Stomach smooth muscle (tissue), 2 donors: ENCODE measurements at regions not wholly inside any gene's neighbourhood (a gene's known extent, or its start where the extent isn't known, plus 50 kb on each side); places are given as distances from the start of the nearest gene placed in this dataset.

Experiments
- H3K27ac ChIP-seq: one replicate; pipeline ENCODE4 v1.7.0; 2013; ENCODE audit warnings: mild to moderate bottlenecking, low read length, inconsistent platforms
- H3K27me3 ChIP-seq, 2 donors: one replicate each; pipeline ENCODE4 v1.7.0; 2013; ENCODE audit warnings: low read length in 2 of 2; ENCODE audit not compliant: insufficient read depth in 2 of 2, control insufficient read depth in 1 of 2
- H3K36me3 ChIP-seq, 2 donors: one replicate each; pipeline ENCODE4 v1.7.0; 2013; ENCODE audit warnings: low read length in 2 of 2; ENCODE audit not compliant: control insufficient read depth in 2 of 2, insufficient read depth in 2 of 2
- H3K4me1 ChIP-seq: one replicate; pipeline ENCODE4 v1.7.0; 2013; ENCODE audit warnings: low read length; ENCODE audit not compliant: control insufficient read depth, insufficient read depth
- H3K4me3 ChIP-seq, 2 donors: one replicate each; pipeline ENCODE4 v1.7.0; 2013; ENCODE audit warnings: low read length in 2 of 2
- H3K9ac ChIP-seq, 2 donors: one replicate each; pipeline ENCODE4 v1.7.0; 2013; ENCODE audit warnings: low read length in 2 of 2, mild to moderate bottlenecking in 1 of 2
- H3K9me3 ChIP-seq, 2 donors: one replicate each; pipeline ENCODE4 v1.7.0; 2013; ENCODE audit warnings: low read length in 2 of 2; ENCODE audit not compliant: control insufficient read depth in 2 of 2
- donor health status: healthy.
- donor health status: Pancreatic carcinoma.

GRCh38 chr3:182725372-182726251 lies 67.7 kb upstream of the ATP11B start:
- H3K9ac ChIP-seq, result no peak overlapping the region
- H3K4me1 ChIP-seq, result no peaks in the 10 kb centered on the region
- H3K27me3 ChIP-seq, result peaks cover 2 to 3% of the 10 kb centered on the region in 2 donors
- no peaks in the 10 kb centered on the region for H3K36me3 ChIP-seq
- no peaks in the 10 kb centered on the region for H3K9me3 ChIP-seq
- no peak overlapping the region for H3K27ac ChIP-seq
- H3K4me3 ChIP-seq, result no peak overlapping the region

DNA sequence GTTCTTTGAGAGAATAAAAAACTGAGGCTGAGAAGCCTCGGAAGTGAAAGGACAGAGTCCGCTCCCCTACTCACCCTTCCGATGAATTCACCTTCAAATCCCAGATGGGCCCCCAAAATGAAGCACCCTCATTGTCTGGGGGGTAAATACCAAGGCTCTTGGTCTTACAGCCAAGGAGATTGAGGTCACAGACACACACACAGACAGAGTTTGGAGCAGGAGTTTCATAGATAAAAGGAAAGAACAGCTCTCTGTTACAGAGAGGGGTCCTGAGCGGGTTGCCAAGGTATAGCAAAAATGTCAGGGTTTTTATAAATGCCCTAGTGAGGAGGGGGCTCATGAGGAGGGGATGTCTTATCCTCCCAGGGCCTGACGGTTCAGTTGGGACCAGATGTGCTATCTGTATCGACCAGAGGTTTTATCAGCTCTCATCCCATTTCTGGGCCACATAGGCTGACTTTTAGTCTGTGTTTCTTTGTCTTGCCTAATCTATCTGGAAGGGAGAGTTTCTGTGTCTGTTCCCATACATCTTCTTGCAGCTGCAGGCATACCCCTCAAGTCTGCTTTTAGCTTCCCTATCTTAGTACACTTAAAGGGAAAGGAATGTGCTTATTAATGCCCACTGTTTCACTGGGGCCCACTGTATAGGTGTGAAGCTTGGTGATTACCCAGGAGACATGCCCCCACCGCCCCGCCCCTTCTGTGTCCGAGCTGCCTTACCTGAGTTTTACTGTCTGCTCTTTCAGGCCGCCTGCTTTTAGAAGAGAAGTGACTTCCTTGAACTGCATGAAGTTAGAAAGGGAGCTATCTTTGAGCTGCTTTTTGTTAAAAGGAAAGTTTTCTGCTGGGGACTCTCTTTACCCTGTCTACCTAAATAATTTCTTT lies 66.8 kb upstream of the ATP11B start:
- H3K36me3 ChIP-seq, result no peaks in the 10 kb centered on the region
- no peak overlapping the region for H3K4me3 ChIP-seq
- H3K27ac ChIP-seq, result no peak overlapping the region
- no peak overlapping the region for H3K9ac ChIP-seq
- no peaks in the 10 kb centered on the region for H3K9me3 ChIP-seq
- H3K27me3 ChIP-seq, result peaks cover 2 to 3% of the 10 kb centered on the region in 2 donors
- no peaks in the 10 kb centered on the region for H3K4me1 ChIP-seq

- no peaks in the 10 kb centered on the region for H3K36me3 ChIP-seq
- H3K4me3 ChIP-seq, result no peak overlapping the region
- no peaks in the 10 kb centered on the region for H3K9me3 ChIP-seq
- no peaks in the 10 kb centered on the region for H3K4me1 ChIP-seq
- H3K9ac ChIP-seq, result no peak overlapping the region
- peaks cover 2 to 3% of the 10 kb centered on the region in 2 donors for H3K27me3 ChIP-seq
- H3K27ac ChIP-seq, result no peak overlapping the region
These were observed 65.1 kb upstream of the ATP11B start for GRCh38 chr3:182728238-182728637.

GRCh38 chr3:182729903-182730674 lies 63.2 kb upstream of the ATP11B start:
- Histone ChIP-seq H3K27ac (no peak overlapping the region), H3K4me3 (no peak overlapping the region), H3K4me1 (no peaks in the 10 kb centered on the region), H3K9ac (no peak overlapping the region), H3K27me3 (peaks cover 2 to 3% of the 10 kb centered on the region in 2 donors), H3K36me3 (no peaks in the 10 kb centered on the region), H3K9me3 (no peaks in the 10 kb centered on the region)

GRCh38 chr3:182730675-182731042 lies 62.6 kb upstream of the ATP11B start:
- Histone ChIP-seq H3K36me3 (no peaks in the 10 kb centered on the region), H3K9me3 (no peaks in the 10 kb centered on the region), H3K27ac (no peak overlapping the region), H3K4me3 (no peak overlapping the region), H3K4me1 (no peaks in the 10 kb centered on the region), H3K27me3 (peaks cover 0 to 2% of the 10 kb centered on the region in 2 donors), H3K9ac (no peak overlapping the region)

DNA sequence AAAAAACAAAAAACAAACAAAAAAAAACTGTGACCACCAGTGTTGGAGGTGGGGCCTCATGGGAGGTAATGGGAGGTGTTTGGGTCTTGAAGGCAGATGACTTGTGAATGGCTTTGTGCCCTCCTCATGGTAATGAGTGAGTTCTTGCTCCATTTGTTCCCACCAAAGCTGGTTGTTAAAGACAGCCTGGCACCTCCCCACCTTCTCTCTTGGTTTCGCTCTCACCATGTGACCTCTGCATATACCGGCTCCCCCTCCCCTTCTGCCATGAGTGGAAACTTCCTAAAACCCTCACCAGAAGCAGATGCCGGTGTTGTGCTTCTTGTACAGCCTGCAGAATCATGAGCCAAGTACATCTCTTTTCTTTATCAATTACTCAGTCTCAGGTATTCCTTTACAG lies 61.5 kb upstream of the ATP11B start:
- no peak overlapping the region for H3K4me3 ChIP-seq
- peaks cover 0 to 2% of the 10 kb centered on the region in 2 donors for H3K27me3 ChIP-seq
- no peaks in the 10 kb centered on the region for H3K36me3 ChIP-seq
- no peaks in the 10 kb centered on the region for H3K4me1 ChIP-seq
- no peaks in the 10 kb centered on the region for H3K9me3 ChIP-seq
- H3K27ac ChIP-seq, result no peak overlapping the region
- no peak overlapping the region for H3K9ac ChIP-seq

DNA sequence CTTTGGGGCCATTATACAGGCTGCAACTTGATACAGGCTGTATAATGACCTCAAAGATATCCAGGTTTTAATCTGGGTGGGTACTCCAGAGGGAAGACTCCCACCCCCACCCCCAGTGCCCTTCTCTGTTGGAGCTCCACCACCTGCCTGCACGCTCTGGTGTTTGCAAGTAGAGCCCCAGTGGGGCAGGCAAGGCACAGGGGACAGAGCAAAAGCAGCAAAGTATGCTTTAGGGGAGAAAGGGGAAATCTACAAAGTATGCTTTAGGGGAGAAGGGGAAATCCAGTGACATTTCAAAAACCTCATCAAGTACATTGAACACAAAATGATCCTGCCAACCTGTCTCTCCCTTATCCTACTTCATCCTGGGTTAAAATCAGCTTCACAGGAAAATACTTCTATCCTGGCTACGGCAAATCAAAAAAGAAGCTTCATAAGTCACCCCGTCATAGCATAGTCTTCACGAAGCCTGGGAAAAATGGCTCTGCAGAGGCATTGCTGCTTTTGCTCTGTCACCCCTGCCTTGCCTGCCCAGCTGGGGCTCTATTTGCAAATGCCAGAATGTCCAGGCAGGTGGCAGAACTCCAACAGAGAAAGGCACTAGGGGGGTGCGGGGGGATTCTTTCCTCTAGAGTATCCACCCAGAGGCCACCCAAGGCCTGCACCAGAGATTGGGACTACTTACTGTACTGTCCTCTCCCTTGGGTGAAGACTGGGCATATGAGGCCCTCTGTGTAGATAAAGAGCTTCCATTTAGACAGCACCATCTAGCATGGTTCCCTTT lies 60.9 kb upstream of the ATP11B start:
- Histone ChIP-seq H3K9ac (no peak overlapping the region), H3K4me3 (no peak overlapping the region), H3K4me1 (no peaks in the 10 kb centered on the region), H3K27ac (no peak overlapping the region), H3K36me3 (no peaks in the 10 kb centered on the region), H3K9me3 (no peaks in the 10 kb centered on the region), H3K27me3 (peaks cover 0 to 2% of the 10 kb centered on the region in 2 donors)

DNA sequence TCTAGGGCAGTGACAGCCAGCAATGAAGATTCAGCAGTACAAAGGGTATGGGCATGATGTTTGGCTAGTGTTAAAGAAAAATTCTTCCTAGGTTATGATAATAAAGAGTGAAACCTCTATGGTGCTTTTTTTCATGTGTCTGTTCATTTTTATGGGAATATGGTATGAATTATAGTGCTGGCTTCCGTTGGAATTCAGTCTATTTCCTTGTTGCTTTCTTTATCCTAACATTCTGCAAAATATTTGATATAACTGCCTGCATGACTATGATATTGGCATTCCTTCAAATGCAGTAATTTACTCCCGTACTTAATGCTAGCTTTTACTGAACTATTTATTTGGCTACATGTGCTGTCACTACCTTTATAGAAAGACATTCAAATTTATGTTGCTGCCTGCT lies 57.6 kb upstream of the ATP11B start:
- Histone ChIP-seq H3K4me1 (no peaks in the 10 kb centered on the region), H3K9me3 (no peaks in the 10 kb centered on the region), H3K27ac (no peak overlapping the region), H3K4me3 (no peak overlapping the region), H3K36me3 (no peaks in the 10 kb centered on the region), H3K27me3 (peaks cover 0 to 4% of the 10 kb centered on the region in 2 donors), H3K9ac (no peak overlapping the region)

GRCh38 chr3:182737825-182738224 lies 55.5 kb upstream of the ATP11B start:
- Histone ChIP-seq H3K4me3 (no peak overlapping the region), H3K9me3 (no peaks in the 10 kb centered on the region), H3K27ac (no peak overlapping the region), H3K36me3 (no peaks in the 10 kb centered on the region), H3K4me1 (no peaks in the 10 kb centered on the region), H3K9ac (no peak overlapping the region), H3K27me3 (peaks cover 0 to 5% of the 10 kb centered on the region in 2 donors)
